MM.1S (cell line): ENCODE measurements at regions not wholly inside any gene's neighbourhood (a gene's known extent, or its start where the extent isn't known, plus 50 kb on each side); places are given as distances from the start of the nearest gene placed in this dataset.

Source experiments
- CTCF ChIP-seq: fragments of 300-600 bp; sonication (generic); IDR thresholded peaks from 2 replicates; pipeline ENCODE4 v1.5.1; 2016; ENCODE audit warnings: antibody characterized with exemption, low read length, mixed read lengths
- EZH2 ChIP-seq: fragments of 300-600 bp; sonication (generic); optimal IDR thresholded peaks from 2 replicates; pipeline ENCODE3; 2017; ENCODE audit warnings: low read depth, mild to moderate bottlenecking, antibody characterized with exemption, low read length, mixed read lengths

GRCh38 chr2:147660680-147661079 is 184.1 kb upstream of the ACVR2A start:
- TF ChIP-seq CTCF (no peak), EZH2 (no peak)
